ENCODE measurements at regions not wholly inside any gene's neighbourhood (a gene's known extent, or its start where the extent isn't known, plus 50 kb on each side); places are given as distances from the start of the nearest gene placed in this dataset.

DNA sequence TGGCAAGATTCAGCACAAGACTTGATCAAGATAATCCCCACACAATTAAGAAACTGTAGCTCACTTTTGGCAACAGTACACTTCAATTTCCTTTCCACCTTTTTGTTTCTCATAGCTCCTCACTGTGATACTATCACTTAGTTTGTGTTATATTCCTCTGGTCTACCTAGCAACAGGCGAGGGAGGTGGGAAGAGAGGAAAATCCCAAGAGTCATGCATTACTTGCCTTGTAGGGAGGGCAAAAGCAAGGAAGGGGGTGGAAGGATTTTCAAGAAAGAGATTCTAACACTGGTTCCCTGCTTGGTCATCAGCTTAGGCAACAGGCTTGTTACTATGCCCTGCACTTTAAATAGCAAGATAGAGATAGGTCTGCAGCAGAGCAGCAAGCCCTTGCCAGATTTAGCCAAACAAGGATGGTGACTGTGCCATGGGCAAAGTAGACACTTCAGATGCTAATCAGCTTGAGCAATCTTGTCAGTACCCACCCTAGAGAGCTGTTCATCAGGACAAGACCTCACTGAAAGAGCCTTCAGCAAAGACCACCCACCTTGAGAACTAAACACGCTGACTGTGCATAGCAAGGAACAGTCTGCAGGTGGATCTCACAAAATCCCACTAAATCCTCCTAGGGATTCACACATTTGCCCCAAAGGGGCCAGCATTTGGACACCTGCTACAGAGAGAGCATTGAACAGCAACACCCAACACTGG, 134.6 kb downstream of the MBD2 start:
- TF ChIP-seq, protein P1, sequence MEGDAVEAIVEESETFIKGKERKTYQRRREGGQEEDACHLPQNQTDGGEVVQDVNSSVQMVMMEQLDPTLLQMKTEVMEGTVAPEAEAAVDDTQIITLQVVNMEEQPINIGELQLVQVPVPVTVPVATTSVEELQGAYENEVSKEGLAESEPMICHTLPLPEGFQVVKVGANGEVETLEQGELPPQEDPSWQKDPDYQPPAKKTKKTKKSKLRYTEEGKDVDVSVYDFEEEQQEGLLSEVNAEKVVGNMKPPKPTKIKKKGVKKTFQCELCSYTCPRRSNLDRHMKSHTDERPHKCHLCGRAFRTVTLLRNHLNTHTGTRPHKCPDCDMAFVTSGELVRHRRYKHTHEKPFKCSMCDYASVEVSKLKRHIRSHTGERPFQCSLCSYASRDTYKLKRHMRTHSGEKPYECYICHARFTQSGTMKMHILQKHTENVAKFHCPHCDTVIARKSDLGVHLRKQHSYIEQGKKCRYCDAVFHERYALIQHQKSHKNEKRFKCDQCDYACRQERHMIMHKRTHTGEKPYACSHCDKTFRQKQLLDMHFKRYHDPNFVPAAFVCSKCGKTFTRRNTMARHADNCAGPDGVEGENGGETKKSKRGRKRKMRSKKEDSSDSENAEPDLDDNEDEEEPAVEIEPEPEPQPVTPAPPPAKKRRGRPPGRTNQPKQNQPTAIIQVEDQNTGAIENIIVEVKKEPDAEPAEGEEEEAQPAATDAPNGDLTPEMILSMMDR (IDR thresholded peaks at IDR 0.05) = no peak
- TF ChIP-seq POLR2A (IDR thresholded peaks at IDR 0.05) = no peak
